ENCODE measurements at regions not wholly inside any gene's neighbourhood (a gene's known extent, or its start where the extent isn't known, plus 50 kb on each side); places are given as distances from the start of the nearest gene placed in this dataset.
"Not testable (repeated sequence)": the region's sequence is repeated elsewhere in the genome, so short reads cannot be mapped to it uniquely, and the experiment has no call there.

- DNase-seq: peak in 1 of 2 experiments; percentile 40
Observed at GRCh38 chr10:121310151-121310711, 288.0 kb downstream of the FGFR2 start.

DNA sequence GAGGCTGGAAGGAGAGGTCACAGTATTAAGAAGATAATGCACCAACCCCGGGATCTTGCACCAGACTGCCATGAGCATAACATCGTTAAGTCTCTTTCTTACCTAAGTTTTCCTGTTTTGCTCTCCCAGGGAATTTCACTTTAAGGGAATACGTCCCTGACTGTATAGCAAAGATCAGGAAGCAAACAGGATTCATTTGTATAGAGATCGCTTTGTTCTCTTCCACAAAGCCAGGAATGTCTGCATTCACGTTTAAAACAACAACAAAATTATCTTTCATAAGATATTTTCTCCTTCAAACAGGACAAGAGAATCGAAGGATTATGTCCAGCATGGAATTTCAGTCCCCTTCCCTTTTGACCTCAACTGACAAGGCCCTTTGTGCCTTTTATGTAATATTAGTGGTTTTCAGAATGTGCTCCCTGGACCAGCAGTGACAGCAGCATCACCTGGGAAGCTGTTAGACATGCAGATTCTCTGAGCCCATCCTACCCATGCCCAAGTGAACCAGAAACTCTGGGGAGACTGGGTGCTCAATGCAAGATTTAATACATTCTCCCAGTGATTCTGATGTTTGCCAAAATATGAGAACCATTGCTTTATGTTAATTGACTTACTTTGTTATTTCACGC, 286.3 kb downstream of the FGFR2 start:
- no peak for DNase-seq

DNA sequence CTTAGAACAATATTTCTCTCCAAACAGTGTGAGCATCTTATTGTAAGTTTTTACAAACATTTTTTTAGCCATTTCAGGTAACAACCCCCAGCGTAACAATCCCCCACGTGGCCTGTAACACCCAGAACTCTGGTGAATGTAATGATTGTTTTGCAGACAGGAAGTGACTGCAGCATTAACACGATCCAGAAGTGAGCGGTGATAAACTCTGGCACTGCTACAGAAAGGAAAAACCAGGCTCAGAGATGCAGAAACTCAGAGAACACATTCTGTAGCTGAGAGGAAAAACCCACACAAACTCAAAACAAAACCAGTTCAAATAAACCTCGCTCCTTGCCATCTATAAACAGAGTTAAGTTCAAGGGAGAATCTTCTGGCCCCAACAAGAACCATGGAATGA, 285.7 kb downstream of the FGFR2 start:
- DNase-seq: no peak

DNA sequence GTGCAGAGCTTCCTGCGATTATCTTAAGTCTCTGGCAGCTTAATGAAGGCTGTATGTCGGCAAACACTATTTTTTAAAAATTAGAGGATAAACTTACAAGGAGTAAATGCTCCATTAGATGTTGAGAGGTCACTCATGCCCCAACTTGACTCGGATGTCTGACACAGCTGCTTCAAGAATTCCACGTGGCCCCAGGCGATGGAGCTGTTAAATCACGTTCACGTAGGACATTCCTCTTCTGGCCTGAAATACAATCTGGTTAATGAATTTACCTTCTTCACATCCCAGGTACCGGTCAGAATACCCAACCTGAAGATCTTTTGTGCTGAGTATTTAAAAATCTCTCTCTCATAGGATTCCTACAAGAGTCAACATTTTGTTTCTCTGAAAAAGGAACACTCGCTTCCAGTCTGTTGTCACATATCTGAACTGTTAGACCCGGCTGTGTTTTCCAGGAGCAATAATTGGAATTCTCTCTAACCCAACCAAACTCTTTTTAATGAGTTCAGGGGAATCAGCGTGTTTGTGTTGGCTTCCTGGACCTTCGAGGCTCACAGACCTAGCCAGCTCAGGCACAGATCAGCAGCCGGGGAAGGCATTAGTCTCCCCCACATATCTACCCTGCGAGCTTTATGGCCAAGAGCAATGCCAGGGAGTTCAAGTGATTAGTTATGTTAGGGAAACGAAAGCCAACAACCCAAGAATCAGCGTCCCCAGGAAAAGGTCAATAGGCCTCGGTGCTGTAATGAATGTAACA, 284.9 kb downstream of the FGFR2 start:
- DNase-seq: no peak

GRCh38 chr10:121316432-121316831, 281.8 kb downstream of the FGFR2 start:
- DNase-seq: no peak

GRCh38 chr10:121317374-121317773, 280.9 kb downstream of the FGFR2 start:
- DNase-seq: no peak

GRCh38 chr10:121322046-121322445, 276.2 kb downstream of the FGFR2 start:
- no peak for DNase-seq

GRCh38 chr10:121322776-121323175, 275.5 kb downstream of the FGFR2 start:
- no peak for DNase-seq

DNA sequence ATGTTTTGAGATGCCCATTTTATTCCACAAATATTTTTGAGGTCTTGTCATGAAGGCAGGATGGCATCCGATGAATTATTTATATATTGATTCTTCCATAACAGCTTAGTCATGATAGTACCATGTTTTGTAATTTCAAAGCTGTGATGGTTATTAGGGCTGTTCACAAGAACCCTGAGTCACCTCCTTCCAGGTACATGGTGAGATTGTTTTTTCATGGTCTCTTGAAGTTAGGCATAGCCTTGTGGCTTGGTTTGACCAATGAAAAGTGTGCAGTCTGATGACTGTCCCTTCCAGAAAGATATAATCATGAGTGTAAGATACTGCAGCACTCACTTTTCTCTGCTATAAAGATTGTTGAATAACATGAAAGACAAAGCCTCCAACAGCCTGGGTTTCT, 274.8 kb downstream of the FGFR2 start:
- no peak for DNase-seq

DNA sequence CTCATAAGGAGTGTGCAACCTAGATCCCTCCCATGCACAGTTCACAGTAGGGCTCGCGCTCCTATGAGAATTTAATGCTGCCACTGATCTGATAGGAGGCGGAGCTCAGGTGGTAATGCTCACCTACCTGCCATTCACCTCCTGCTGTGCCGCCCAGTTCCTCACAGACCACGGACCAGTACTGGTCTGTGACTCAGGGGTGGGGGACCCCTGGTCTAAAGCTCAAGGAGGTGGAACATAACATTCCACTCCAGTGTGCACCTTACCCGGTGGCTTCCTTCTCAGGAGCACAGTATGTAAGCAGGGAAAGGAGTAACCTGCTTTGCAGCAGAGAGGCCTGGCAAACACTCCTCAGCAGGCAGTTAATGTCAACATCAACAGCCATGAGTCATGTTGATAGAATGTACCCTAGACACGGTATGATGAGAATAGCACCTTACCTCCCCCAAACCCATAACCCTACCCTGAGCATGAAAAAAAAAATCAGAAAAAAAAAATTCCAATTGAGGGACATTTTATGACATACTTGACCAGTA, 273.5 kb downstream of the FGFR2 start:
- no peak for DNase-seq

DNA sequence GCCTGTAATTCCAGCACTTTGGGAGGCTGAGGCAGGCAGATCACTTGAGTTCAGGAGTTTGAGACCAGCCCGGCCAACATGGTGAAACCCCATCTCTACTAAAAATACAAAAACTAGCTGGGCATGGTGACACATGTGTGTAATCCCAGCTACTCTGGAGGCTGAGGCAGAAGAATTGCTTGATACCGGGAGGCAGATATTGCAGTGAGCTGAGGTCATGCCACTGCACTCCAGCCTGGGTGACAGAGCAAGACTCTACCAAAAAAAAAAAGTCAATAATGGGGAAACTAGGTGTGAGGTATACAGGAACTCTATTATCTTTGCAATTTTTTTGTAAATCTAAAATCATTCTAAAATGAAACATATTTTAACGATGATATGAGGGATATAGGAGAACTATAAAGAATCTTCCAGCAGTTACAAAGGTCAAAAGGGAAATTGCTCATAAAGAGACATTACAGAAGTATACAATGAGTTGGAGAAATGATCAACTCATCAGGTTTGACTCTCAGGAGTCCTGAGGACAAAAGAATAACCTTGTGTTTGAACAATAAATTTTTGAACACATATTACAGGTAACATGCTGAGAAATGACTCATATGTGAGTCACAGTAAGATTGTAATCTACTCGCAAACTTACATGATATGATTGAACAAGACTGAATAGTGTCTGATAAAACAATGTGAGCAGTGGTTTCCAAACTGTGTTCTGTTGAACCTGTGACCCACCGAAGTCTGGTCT, 272.6 kb downstream of the FGFR2 start:
- DNase-seq: no peak

GRCh38 chr10:121326905-121327304, 271.3 kb downstream of the FGFR2 start:
- DNase-seq: no peak

DNA sequence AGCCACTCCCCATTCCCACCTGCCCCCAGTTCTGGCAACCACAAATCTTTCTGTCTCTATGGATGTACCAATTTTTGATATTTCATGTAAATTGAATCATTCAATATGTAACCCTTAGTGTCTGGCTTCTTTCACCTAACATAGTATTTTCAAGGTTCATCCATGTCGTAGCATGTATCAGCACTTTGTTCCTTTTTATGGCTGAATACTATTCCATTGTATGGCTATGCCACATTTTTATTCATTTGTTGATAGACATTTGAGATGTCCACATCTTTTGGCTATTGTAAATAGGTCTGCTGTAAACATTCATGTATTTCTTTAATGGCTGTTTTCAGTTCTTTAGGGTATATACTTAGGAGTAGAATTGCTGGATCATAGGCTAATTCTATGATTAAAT, 270.5 kb downstream of the FGFR2 start:
- DNase-seq: no peak

DNA sequence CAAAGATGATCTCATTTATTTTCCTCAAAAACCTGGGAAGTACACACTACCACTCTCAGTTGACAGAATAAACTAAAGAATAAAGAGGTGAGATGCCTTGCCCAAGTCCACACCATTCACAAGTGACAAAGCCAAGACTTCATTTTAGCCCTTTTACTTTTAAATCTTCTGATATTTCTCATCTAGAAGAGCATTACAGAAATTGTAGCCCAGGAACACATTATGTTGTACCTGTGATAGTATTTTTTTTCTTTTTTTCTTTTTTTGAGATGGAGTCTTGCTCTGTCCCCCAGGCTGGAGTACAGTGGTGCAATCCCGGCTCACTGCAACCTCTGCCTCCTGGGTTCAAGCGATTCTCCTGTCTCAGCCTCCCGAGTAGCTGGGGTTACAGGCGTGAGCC, 268.6 kb downstream of the FGFR2 start:
- not testable (repeated sequence) for DNase-seq

DNA sequence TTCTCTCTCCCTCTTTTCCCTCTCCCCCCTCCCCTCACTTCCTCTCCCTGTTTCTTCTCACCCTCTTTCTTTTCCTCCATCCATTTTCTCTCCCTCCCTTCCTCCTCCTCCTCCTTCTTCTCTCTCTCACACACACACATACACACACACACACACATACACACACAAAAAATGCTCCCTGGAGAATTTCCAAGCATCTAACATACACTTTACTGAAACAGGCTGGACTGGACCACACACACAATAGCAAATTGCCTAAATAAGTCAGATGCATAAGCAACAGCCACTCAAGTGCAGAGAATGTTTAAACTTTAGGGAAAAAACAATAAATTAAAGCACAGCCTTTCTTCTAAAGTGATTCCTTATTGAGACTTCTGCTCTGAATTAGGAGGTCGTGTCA, 267.7 kb downstream of the FGFR2 start:
- no peak for DNase-seq

DNA sequence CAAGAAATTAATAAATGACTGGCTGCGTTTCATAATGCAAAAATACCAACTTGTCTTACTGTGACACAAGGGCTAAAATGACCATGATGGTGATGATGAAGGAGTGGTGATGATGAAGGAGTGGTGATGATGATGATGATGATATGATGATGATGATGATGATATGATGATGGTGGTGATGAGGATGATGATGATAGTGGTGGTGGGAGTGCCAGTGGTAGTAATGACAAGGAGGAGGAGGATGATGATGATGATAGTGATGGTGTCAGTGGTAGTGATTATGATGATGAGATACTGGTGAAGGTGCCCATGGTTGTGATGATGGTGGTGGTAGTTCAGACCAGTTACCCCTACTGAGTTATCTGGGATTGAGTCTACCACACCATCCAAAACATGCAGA, 265.9 kb downstream of the FGFR2 start:
- DNase-seq: no peak

GRCh38 chr10:121332829-121333765, 265.1 kb downstream of the FGFR2 start:
- no peak for DNase-seq

GRCh38 chr10:121335386-121335925, 262.8 kb downstream of the FGFR2 start:
- DNase-seq: no peak

DNA sequence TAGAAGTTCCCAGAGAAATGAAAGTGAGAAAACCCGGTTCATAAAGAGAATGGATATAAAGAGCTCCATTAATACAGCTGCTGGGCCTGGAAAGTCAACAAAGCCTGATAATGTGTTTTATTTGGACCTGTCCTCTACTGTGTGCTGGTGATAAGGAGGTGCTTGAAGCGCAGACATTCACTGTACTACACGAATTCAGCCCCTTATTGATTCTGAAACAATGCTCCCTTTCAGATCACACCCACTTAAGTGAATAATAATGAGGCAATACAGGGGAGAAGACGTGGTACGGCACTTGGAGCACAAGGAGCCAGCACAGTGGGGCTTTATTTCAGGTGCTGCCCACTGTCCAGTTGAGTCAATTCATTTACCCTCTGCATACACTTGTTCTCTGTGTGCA, 260.8 kb downstream of the FGFR2 start:
- no peak for DNase-seq

DNA sequence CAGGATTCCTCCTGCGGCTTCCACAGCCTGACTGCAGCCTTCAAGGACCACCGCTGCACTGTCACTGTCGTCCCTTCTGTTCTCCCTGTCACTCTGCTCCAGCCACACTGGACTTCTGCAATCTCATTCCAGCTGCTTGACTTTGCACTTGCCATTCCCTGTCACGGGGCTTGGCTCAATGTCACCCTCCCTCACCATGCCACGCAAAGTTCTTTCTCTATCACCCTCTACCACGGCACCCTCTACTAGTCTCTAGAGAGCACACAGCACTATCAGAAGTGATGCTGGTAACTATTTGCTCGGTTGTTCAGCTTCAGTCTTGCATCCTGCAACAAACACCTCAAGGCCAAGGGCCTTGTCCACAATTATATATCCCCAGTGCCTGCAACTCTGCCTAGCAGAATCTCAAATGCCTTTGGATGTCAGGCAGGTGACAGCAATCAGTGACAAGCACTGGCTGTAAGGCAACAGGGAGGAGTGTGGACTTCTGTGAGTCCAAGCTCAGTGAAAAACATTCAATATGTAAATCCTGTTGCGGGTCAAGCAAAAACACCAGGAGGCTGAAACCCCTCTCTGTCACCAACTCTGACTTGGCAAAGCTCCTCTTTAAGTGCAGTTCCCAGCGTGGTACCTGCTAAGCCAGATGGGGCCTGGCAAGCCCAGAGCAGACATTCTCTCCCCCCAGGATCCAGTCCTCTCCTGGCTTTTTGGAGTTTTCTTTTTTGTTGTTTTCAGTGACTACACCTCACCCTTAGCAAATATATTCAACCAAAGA, 259.9 kb downstream of the FGFR2 start:
- DNase-seq: peak in 1 of 2 experiments; percentile 39

- peak in 1 of 2 experiments; percentile 8 for DNase-seq
Observed at GRCh38 chr10:121339114-121339513, 259.1 kb downstream of the FGFR2 start.

Measured in NCI-H524 (cell line).